GM18508 (cell line): ENCODE measurements at regions not wholly inside any gene's neighbourhood (a gene's known extent, or its start where the extent isn't known, plus 50 kb on each side); places are given as distances from the start of the nearest gene placed in this dataset.

Source experiments
- ATAC-seq: cut with Tn5 transposase; IDR thresholded peaks from one replicate; pipeline ENCODE4 v1.9.1; 2021; ENCODE audit warnings: moderate number of reproducible peaks; ENCODE audit not compliant: insufficient read depth, unreplicated experiment

GRCh38 chr7:46713868-46714596 is 793.0 kb upstream of the IGFBP3 start:
- no peak for ATAC-seq

- no peak for ATAC-seq
These were observed 789.9 kb upstream of the IGFBP3 start for GRCh38 chr7:46710927-46711326.

GRCh38 chr7:46707973-46708372 is 786.9 kb upstream of the IGFBP3 start:
- ATAC-seq = no peak

GRCh38 chr7:46705386-46706255 is 784.5 kb upstream of the IGFBP3 start:
- ATAC-seq = no peak

- no peak for ATAC-seq
These were observed 775.7 kb upstream of the IGFBP3 start for GRCh38 chr7:46696741-46697140.

- no peak for ATAC-seq
These were observed 774.1 kb upstream of the IGFBP3 start for GRCh38 chr7:46695051-46695708.

GRCh38 chr7:46694058-46694457 is 773.0 kb upstream of the IGFBP3 start:
- no peak for ATAC-seq

- no peak for ATAC-seq
These were observed 766.1 kb upstream of the IGFBP3 start for GRCh38 chr7:46687203-46687602.

- ATAC-seq = no peak
These were observed 764.0 kb upstream of the IGFBP3 start for GRCh38 chr7:46685051-46685450.

- ATAC-seq = no peak
These were observed 762.0 kb upstream of the IGFBP3 start for GRCh38 chr7:46682836-46683624.

- no peak for ATAC-seq
These were observed 760.9 kb upstream of the IGFBP3 start for GRCh38 chr7:46681865-46682503.

GRCh38 chr7:46680147-46680546 is 759.1 kb upstream of the IGFBP3 start:
- no peak for ATAC-seq

- ATAC-seq = no peak
These were observed 758.6 kb upstream of the IGFBP3 start for GRCh38 chr7:46679671-46680070.

- no peak for ATAC-seq
These were observed 757.3 kb upstream of the IGFBP3 start for GRCh38 chr7:46678421-46678820.

- no peak for ATAC-seq
These were observed 754.4 kb upstream of the IGFBP3 start for GRCh38 chr7:46675456-46675855.

GRCh38 chr7:46672861-46673260 is 751.8 kb upstream of the IGFBP3 start:
- no peak for ATAC-seq

GRCh38 chr7:46671108-46671769 is 750.2 kb upstream of the IGFBP3 start:
- ATAC-seq = no peak

- no peak for ATAC-seq
These were observed 748.0 kb upstream of the IGFBP3 start for GRCh38 chr7:46669028-46669427.

GRCh38 chr7:46664453-46664852 is 743.4 kb upstream of the IGFBP3 start:
- ATAC-seq = no peak
